Right atrium auricular region (tissue), 2 donors: ENCODE measurements at regions not wholly inside any gene's neighbourhood (a gene's known extent, or its start where the extent isn't known, plus 50 kb on each side); places are given as distances from the start of the nearest gene placed in this dataset.

ENCODE experiments used
- DNase-seq: peaks from one replicate; pipeline ENCODE4 v3.0.0-alpha.2; 2019; ENCODE audit warnings: low spot score
- H3K27ac ChIP-seq, 2 donors: fragments of 200-600 bp; sonication (generic); 1 replicate in 1 of 2; 2 replicates in 1 of 2; pipeline ENCODE4 v1.5.1; 2016 to 2019
- H3K27me3 ChIP-seq, 2 donors: fragments of 200-600 bp; sonication (generic); one replicate each; pipeline versions ENCODE4 v1.5.1 to v1.6.0; 2017 to 2019
- H3K36me3 ChIP-seq: fragments of 200-600 bp; sonication (generic); one replicate; pipeline ENCODE4 v1.5.1; 2016
- H3K4me1 ChIP-seq, 2 donors: fragments of 200-600 bp; sonication (generic); one replicate each; pipeline versions ENCODE4 v1.5.1 to v1.6.0; 2017 to 2019
- H3K4me3 ChIP-seq, 2 donors: fragments of 200-600 bp; sonication (generic); 1 replicate in 1 of 2; 2 replicates in 1 of 2; pipeline ENCODE4 v1.5.1; 2017 to 2019; ENCODE audit warnings: mild to moderate bottlenecking in 1 of 2, moderate library complexity in 1 of 2
- H3K9me3 ChIP-seq, 2 donors: fragments of 200-600 bp; sonication (generic); one replicate each; pipeline ENCODE4 v1.5.1; 2019
- CTCF ChIP-seq, 2 donors: fragments of 200-600 bp; sonication (generic); IDR thresholded peaks; one replicate each; pipeline ENCODE4 v1.5.1; 2019; ENCODE audit warnings: antibody characterized with exemption in 2 of 2

GRCh38 chr1:173295995-173296394 lies 88.9 kb upstream of the TNFSF4 start:
- Histone ChIP-seq H3K9me3 (no peaks in the 10 kb centered on the region), H3K36me3 (no peaks in the 10 kb centered on the region), H3K4me3 (no peak overlapping the region), H3K4me1 (no peaks in the 10 kb centered on the region), H3K27me3 (no peaks in the 10 kb centered on the region), H3K27ac (no peak overlapping the region)
- no peak for DNase-seq
- no peak for TF ChIP-seq CTCF (IDR thresholded peaks at IDR 0.05)

GRCh38 chr1:173297798-173298391 lies 90.8 kb upstream of the TNFSF4 start:
- Histone ChIP-seq H3K36me3 (no peaks in the 10 kb centered on the region), H3K27ac (no peak overlapping the region), H3K4me1 (no peaks in the 10 kb centered on the region), H3K27me3 (no peaks in the 10 kb centered on the region), H3K9me3 (no peaks in the 10 kb centered on the region), H3K4me3 (no peak overlapping the region)
- TF ChIP-seq CTCF (IDR thresholded peaks at IDR 0.05): no peak
- no peak for DNase-seq

DNA sequence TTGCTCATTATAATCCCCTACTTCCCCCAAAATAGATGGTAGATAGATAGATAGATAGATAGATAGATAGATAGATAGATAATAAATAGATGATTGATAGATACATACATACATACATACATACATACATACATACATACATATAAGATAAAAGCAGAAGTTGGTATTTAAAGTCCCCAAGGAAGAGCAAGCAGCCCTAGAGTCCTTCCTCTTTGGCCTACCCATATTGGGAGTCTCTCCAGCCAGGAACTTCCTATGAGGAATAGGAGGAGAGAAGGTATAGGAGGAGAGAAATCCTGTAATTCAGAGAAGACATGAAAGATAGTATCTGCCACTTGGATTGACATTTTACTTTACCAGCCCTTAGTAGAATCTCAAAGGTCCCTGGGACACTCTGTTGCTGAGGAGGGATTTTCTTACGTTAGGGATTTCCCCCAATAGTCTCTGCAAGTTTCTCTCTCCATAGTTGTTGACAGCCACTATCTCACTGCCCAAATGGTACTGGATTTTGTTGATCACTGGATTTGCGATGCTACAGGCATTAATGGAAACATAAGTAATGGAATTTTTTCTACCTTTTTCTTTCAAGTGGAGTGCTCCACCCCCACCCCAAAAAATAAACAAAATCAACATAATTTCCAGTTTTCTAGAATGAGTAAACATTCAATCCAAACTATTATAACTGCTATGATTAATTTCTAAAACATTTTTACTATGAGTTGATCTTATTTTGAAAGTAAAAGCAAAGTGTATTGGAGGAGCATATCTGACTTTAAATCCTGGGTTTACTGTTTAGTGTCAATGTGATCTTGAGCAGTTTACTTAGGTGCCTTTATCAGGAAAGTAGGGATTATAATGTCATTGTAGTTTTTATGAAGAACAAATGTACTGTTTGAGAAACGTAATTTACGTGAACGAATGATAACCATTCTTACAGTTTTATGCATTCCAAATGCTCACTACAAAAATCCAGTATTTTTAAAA lies 93.2 kb upstream of the TNFSF4 start:
- H3K4me3 ChIP-seq: no peak overlapping the region
- no peaks in the 10 kb centered on the region for H3K4me1 ChIP-seq
- no peaks in the 10 kb centered on the region for H3K27me3 ChIP-seq
- no peak for DNase-seq
- TF ChIP-seq CTCF (IDR thresholded peaks at IDR 0.05): no peak
- H3K27ac ChIP-seq: no peak overlapping the region
- no peaks in the 10 kb centered on the region for H3K36me3 ChIP-seq
- H3K9me3 ChIP-seq: no peaks in the 10 kb centered on the region

GRCh38 chr1:173301507-173301906 lies 94.4 kb upstream of the TNFSF4 start:
- no peak for DNase-seq
- no peak for TF ChIP-seq CTCF (IDR thresholded peaks at IDR 0.05)
- Histone ChIP-seq H3K27me3 (no peaks in the 10 kb centered on the region), H3K4me3 (no peak overlapping the region), H3K27ac (no peak overlapping the region), H3K9me3 (no peaks in the 10 kb centered on the region), H3K4me1 (no peaks in the 10 kb centered on the region), H3K36me3 (no peaks in the 10 kb centered on the region)

GRCh38 chr1:173302366-173302765 lies 95.2 kb upstream of the TNFSF4 start:
- Histone ChIP-seq H3K27me3 (no peaks in the 10 kb centered on the region), H3K36me3 (no peaks in the 10 kb centered on the region), H3K4me3 (no peak overlapping the region), H3K27ac (no peak overlapping the region), H3K9me3 (no peaks in the 10 kb centered on the region), H3K4me1 (no peaks in the 10 kb centered on the region)
- TF ChIP-seq CTCF (IDR thresholded peaks at IDR 0.05): no peak
- DNase-seq: no peak
